GM10266 (cell line): ENCODE measurements at regions not wholly inside any gene's neighbourhood (a gene's known extent, or its start where the extent isn't known, plus 50 kb on each side); places are given as distances from the start of the nearest gene placed in this dataset.
A peak's percentile ranks its signal among the peaks of the same experiment; 100 is the strongest.
"Not testable (repeated sequence)": the region's sequence is repeated elsewhere in the genome, so short reads cannot be mapped to it uniquely, and the experiment has no call there.

Experiments used
- DNase-seq: peaks from one replicate; pipeline ENCODE4 v3.0.0; 2012; ENCODE audit errors: extremely low spot score
- CTCF ChIP-seq: IDR thresholded peaks from 2 replicates; pipeline ENCODE4 v1.5.1; 2012; ENCODE audit warnings: mild to moderate bottlenecking, low read depth; ENCODE audit not compliant: control insufficient read depth, insufficient read depth; ENCODE audit errors: missing control alignments

DNA sequence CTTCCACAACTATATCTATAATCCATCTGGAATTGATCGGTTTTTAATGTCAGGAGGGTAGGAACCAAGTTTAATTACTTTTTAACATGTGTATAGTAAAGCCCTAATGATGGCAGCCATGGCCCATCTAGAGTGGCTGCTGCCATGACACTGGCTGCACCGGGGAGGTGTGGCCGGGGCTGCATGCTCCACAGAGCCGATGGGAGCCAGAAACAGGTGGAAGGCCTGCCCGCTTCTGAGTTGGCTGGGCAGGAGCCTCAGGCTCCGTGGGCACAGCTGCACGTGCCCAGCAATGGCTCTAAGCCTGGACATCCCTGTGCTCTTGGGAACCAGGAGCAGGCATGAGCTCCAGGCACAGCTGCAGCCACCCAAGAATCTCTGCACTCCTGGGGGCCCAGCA lies 73.0 kb downstream of the GBP6 start:
- no peak for TF ChIP-seq CTCF
- no peak for DNase-seq

DNA sequence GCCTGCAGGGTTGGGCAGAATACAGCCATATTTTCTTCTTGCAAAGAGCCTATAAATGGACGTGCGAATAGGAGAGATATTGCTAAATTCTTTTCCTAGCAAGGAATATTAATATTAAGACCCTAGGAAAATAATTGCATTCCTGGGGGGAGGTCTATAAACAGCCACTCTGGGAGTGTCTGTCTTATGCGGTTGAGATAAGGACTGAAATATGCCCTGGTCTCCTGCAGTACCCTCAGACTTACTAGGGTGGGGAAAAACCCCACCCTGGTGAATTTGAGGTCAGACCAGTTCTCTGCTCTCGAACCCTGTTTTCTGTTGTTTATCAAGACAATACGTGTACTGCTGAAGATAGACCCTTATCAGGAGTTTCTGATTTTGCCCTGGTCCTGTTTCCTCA lies 74.4 kb downstream of the GBP6 start:
- DNase-seq: not testable (repeated sequence)

GRCh38 chr1:89440911-89441310 lies 77.1 kb downstream of the GBP6 start:
- no peak for DNase-seq
- no peak for TF ChIP-seq CTCF

DNA sequence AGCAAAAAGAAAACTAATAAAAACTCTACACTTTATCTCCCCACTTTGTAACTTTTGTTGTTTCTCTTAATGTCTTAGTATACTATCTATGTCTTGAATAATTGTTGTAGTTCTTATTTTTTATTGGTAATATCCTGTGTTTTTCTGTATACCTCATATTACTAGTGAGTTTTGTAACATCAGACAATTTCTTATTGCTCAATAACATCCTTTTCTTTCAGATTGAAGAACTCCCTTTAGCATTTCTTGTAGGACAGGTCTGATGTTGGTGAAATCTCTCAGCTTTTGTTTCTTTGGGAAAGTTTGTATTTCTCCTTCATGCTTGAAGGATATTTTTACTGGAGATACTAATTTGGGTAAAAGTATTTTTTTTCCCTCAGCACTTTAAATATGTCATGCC lies 79.8 kb upstream of the LRRC8B start:
- no peak for DNase-seq
- no peak for TF ChIP-seq CTCF

GRCh38 chr1:89451011-89451410 lies 73.6 kb upstream of the LRRC8B start:
- DNase-seq: peak; percentile 30
- TF ChIP-seq CTCF: no peak

DNA sequence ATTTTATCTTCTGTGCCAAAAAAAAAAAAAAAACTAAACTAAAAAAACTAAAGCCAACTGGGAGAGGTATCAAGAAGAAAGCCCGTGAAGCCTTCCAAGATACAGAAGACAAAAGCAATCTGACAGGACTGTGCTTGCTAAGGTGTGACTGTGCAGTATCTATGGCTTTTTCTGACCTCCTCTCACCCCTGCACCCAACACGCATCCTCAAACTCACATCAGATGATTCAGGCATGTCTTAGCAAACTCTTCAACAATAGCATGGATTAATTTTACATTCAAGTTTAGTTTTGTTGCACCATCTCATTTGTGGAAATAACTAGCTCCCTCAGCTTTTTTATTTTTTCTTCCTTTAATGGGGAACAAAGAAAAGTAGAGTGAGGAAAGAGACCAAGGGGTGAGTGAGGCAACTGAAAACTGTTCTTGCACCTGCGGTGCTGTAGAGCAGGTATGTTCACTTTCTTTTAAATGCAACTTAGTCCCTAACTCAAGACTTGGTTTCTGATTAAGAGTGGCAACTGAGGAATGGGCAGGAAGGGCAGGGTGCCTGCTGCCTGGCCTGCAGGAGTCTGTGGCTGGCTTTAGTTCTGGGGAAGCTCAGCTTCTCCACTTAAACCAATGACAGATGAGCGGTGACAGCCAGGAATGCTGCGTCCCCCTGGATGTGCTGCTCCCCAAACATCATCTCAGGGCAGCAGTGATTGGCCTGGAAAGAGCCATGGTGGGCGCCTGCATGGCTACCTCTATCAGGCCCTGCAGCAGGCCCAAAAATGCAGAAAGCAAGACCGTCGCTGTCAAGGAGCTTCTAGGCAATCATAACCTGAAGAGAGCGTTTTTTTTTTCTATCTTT lies 71.3 kb upstream of the LRRC8B start:
- no peak for DNase-seq
- no peak for TF ChIP-seq CTCF

DNA sequence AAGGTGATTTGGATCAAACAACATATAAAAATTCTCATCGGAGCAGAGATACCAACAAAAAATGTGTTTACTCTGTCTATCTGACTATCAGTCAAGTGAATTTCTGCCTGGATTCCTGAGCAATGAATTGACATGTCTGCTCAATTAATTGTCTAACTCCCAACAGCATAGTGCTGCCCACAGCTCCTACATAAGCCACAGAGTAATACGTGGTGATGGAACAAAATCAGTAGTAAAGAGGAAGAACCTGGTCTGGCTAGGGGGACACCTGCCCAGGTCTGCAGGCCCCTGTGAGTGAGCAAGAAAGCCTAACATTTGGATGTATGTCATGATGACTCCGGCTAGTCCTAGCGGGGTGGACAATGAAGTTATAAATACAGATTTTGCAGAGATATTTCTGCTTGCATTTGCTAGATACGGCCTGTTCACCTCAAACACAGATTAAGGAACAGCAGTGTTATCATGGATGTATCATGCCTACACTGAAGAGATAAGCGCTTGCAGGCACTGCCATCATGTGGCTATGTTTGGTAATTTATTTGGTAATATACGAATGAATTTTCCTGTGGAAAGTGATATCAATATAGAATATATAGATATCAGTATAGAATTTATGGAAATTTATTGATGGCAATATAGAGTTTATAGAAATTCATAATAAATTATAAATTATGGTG lies 69.6 kb upstream of the LRRC8B start:
- DNase-seq: peak; percentile 37
- TF ChIP-seq CTCF: peak; percentile 50
